Thyroid gland (tissue), 4 donors: ENCODE measurements at regions not wholly inside any gene's neighbourhood (a gene's known extent, or its start where the extent isn't known, plus 50 kb on each side); places are given as distances from the start of the nearest gene placed in this dataset.

Source experiments
- POLR2A ChIP-seq, 2 donors: fragments of 450-650 bp; IDR thresholded peaks; one replicate each; pipeline ENCODE4 v1.6.1; 2017; ENCODE audit warnings: antibody characterized with exemption in 2 of 2, mild to moderate bottlenecking in 2 of 2, moderate library complexity in 1 of 2
- TF ChIP-seq, protein P1 (sequence below), 6 experiments: fragments of 200-600 bp in 3 of 6; fragments of 450-650 bp in 3 of 6; sonication (generic) in 3 of 6; IDR thresholded peaks; one replicate each; pipeline ENCODE4 v1.5.1; 2016 to 2019; ENCODE audit warnings: antibody characterized with exemption in 6 of 6, mild to moderate bottlenecking in 2 of 6, inconsistent platforms in 1 of 6, moderate library complexity in 1 of 6

DNA sequence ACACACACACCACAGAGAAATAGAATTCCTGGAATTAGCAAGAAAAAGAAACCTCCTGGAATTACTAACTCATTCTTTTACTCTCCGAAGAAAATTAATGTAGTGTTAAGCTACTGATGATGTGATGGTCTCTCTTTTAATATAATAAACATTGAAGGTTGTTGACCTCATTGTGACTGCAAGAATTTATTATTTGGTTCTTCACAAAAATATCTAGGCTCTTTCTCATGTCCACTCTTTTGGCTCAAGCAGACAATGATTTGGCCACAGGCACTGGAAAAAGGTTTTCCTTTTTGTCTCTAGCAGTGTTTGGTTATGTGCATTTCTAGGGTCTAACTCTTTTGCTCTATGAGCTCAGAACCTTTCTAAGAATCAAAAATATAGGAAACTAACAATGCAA is 811.9 kb downstream of the TENT5A start:
- TF ChIP-seq, protein P1, sequence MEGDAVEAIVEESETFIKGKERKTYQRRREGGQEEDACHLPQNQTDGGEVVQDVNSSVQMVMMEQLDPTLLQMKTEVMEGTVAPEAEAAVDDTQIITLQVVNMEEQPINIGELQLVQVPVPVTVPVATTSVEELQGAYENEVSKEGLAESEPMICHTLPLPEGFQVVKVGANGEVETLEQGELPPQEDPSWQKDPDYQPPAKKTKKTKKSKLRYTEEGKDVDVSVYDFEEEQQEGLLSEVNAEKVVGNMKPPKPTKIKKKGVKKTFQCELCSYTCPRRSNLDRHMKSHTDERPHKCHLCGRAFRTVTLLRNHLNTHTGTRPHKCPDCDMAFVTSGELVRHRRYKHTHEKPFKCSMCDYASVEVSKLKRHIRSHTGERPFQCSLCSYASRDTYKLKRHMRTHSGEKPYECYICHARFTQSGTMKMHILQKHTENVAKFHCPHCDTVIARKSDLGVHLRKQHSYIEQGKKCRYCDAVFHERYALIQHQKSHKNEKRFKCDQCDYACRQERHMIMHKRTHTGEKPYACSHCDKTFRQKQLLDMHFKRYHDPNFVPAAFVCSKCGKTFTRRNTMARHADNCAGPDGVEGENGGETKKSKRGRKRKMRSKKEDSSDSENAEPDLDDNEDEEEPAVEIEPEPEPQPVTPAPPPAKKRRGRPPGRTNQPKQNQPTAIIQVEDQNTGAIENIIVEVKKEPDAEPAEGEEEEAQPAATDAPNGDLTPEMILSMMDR (IDR thresholded peaks at IDR 0.05) = no peak
- TF ChIP-seq POLR2A (IDR thresholded peaks at IDR 0.05) = no peak
